HEK293 (cell line): ENCODE measurements at regions not wholly inside any gene's neighbourhood (a gene's known extent, or its start where the extent isn't known, plus 50 kb on each side); places are given as distances from the start of the nearest gene placed in this dataset.
A peak's percentile ranks its signal among the peaks of the same experiment; 100 is the strongest.

ENCODE experiments used
- CTCF ChIA-PET: fragments of 350-600 bp; formaldehyde crosslinking; extraction: SDS; loops from one replicate; lab custom pipeline; 2021; ENCODE audit warnings: antibody characterized with exemption; lab: Yijun Ruan, JAX
- POLR2A ChIA-PET: fragments of 300-600 bp; formaldehyde crosslinking; extraction: SDS; loops from one replicate; lab custom pipeline; 2020; ENCODE audit warnings: antibody characterized with exemption, inconsistent platforms; lab: Yijun Ruan, JAX
- H3K27ac ChIP-seq: fragments of 200-500 bp; sonication (Bioruptor generic); 2 replicates; pipeline ENCODE4 v1.5.1; 2014; ENCODE audit warnings: low read depth, low read length, control low read depth, inconsistent platforms; ENCODE audit errors: extremely low read depth
- H3K36me3 ChIP-seq, 2 experiments: fragments of 200-500 bp in 1 of 2; sonication (Bioruptor generic) in 1 of 2; 1 replicate in 1 of 2; 2 replicates in 1 of 2; pipeline ENCODE4 v1.5.1; 2014 to 2017; ENCODE audit warnings: inconsistent platforms in 2 of 2, low read length in 2 of 2; ENCODE audit not compliant: control insufficient read depth in 2 of 2, insufficient read depth in 1 of 2
- H3K4me1 ChIP-seq: fragments of 200-500 bp; sonication (Bioruptor generic); 2 replicates; pipeline ENCODE4 v1.5.1; 2014; ENCODE audit warnings: mild to moderate bottlenecking, low read length, inconsistent platforms; ENCODE audit not compliant: control insufficient read depth, insufficient read depth
- H3K4me3 ChIP-seq: 2 replicates; pipeline ENCODE4 v1.5.1; 2011; ENCODE audit warnings: low read depth, mild to moderate bottlenecking, control low read depth, low read length, moderate library complexity
- H3K9me3 ChIP-seq: fragments of 200-500 bp; sonication (Bioruptor generic); 2 replicates; pipeline ENCODE4 v1.5.1; 2014; ENCODE audit warnings: low read depth, low read length, inconsistent platforms; ENCODE audit not compliant: control insufficient read depth, insufficient read depth
- IKZF3 ChIP-seq: fragments of 450-650 bp; IDR thresholded peaks from 2 replicates; pipeline ENCODE4 v1.5.0; 2018; ENCODE audit warnings: missing biosample characterization, mild to moderate bottlenecking, missing genetic modification characterization, moderate library complexity
- REPIN1 ChIP-seq: fragments of 450-650 bp; formaldehyde crosslinking; IDR thresholded peaks from 2 replicates; pipeline ENCODE4 v1.5.1; 2017; ENCODE audit warnings: missing biosample characterization, missing genetic modification characterization, low read depth
- ZBTB20 ChIP-seq: fragments of 450-650 bp; formaldehyde crosslinking; IDR thresholded peaks from 2 replicates; pipeline ENCODE4 v1.5.1; 2016; ENCODE audit warnings: missing biosample characterization, missing genetic modification characterization
- ZFP41 ChIP-seq: fragments of 450-650 bp; formaldehyde crosslinking; IDR thresholded peaks from 2 replicates; pipeline ENCODE4 v1.5.1; 2016; ENCODE audit warnings: missing biosample characterization, missing genetic modification characterization, borderline replicate concordance
- ZFP69B ChIP-seq: fragments of 450-650 bp; formaldehyde crosslinking; IDR thresholded peaks from 2 replicates; pipeline ENCODE4 v1.5.1; 2016; ENCODE audit warnings: missing biosample characterization, missing genetic modification characterization
- ZNF16 ChIP-seq: fragments of 450-650 bp; formaldehyde crosslinking; IDR thresholded peaks from 2 replicates; pipeline ENCODE4 v1.5.1; 2016; ENCODE audit warnings: low read depth, missing biosample characterization, missing genetic modification characterization
- ZNF174 ChIP-seq: fragments of 450-650 bp; formaldehyde crosslinking; IDR thresholded peaks from 2 replicates; pipeline ENCODE4 v1.5.0; 2017; ENCODE audit warnings: missing biosample characterization, mild to moderate bottlenecking, missing genetic modification characterization
- ZNF184 ChIP-seq: fragments of 450-650 bp; IDR thresholded peaks from 2 replicates; pipeline ENCODE4 v1.5.1; 2018; ENCODE audit warnings: missing biosample characterization, mild to moderate bottlenecking, missing genetic modification characterization
- ZNF214 ChIP-seq: fragments of 450-650 bp; formaldehyde crosslinking; IDR thresholded peaks from 2 replicates; pipeline ENCODE4 v1.5.1; 2017; ENCODE audit warnings: missing biosample characterization, mild to moderate bottlenecking, missing genetic modification characterization, borderline replicate concordance
- ZNF23 ChIP-seq: fragments of 450-650 bp; formaldehyde crosslinking; IDR thresholded peaks from 2 replicates; pipeline ENCODE4 v1.5.1; 2016; ENCODE audit warnings: missing biosample characterization, missing genetic modification characterization, borderline replicate concordance
- ZNF404 ChIP-seq: fragments of 450-650 bp; formaldehyde crosslinking; IDR thresholded peaks from 2 replicates; pipeline ENCODE4 v1.5.1; 2017; ENCODE audit warnings: missing biosample characterization, missing genetic modification characterization
- ZNF501 ChIP-seq: fragments of 450-650 bp; formaldehyde crosslinking; IDR thresholded peaks from 2 replicates; pipeline ENCODE4 v1.5.1; 2016; ENCODE audit warnings: missing biosample characterization, missing genetic modification characterization
- ZNF555 ChIP-seq: fragments of 450-650 bp; formaldehyde crosslinking; conservative IDR thresholded peaks from 2 replicates; pipeline ENCODE4 v1.5.1; 2017; ENCODE audit warnings: missing biosample characterization, mild to moderate bottlenecking, missing genetic modification characterization, inconsistent platforms
- ZNF585B ChIP-seq: fragments of 450-650 bp; formaldehyde crosslinking; IDR thresholded peaks from 2 replicates; pipeline ENCODE4 v1.5.1; 2016; ENCODE audit warnings: missing biosample characterization, missing genetic modification characterization
- ZNF596 ChIP-seq: fragments of 450-650 bp; IDR thresholded peaks from 2 replicates; pipeline ENCODE4 v1.5.0; 2018; ENCODE audit warnings: missing biosample characterization, mild to moderate bottlenecking, missing genetic modification characterization, moderate library complexity
- ZNF600 ChIP-seq: fragments of 450-650 bp; formaldehyde crosslinking; IDR thresholded peaks from 2 replicates; pipeline ENCODE4 v1.5.1; 2016; ENCODE audit warnings: missing biosample characterization, missing genetic modification characterization
- ZNF621 ChIP-seq: fragments of 450-650 bp; formaldehyde crosslinking; IDR thresholded peaks from 2 replicates; pipeline ENCODE4 v1.5.1; 2017; ENCODE audit warnings: missing biosample characterization, missing genetic modification characterization
- ZNF707 ChIP-seq: fragments of 450-650 bp; formaldehyde crosslinking; IDR thresholded peaks from 2 replicates; pipeline ENCODE4 v1.5.1; 2016; ENCODE audit warnings: missing biosample characterization, missing genetic modification characterization
- ZNF776 ChIP-seq: fragments of 450-650 bp; formaldehyde crosslinking; IDR thresholded peaks from 2 replicates; pipeline ENCODE4 v1.5.0; 2017; ENCODE audit warnings: missing biosample characterization, missing genetic modification characterization, borderline replicate concordance
- ZNF777 ChIP-seq: fragments of 450-650 bp; formaldehyde crosslinking; IDR thresholded peaks from 2 replicates; pipeline ENCODE4 v1.5.1; 2017; ENCODE audit warnings: missing biosample characterization, missing genetic modification characterization, borderline replicate concordance
- TF ChIP-seq, protein P1 (sequence below): fragments of 450-650 bp; formaldehyde crosslinking; IDR thresholded peaks from 2 replicates; pipeline ENCODE4 v1.5.1; 2017; ENCODE audit warnings: missing biosample characterization, missing genetic modification characterization
- TF ChIP-seq, protein P2 (sequence below): fragments of 450-650 bp; formaldehyde crosslinking; IDR thresholded peaks from 2 replicates; pipeline ENCODE4 v1.5.1; 2017; ENCODE audit warnings: missing biosample characterization, missing genetic modification characterization
- TF ChIP-seq, protein P3 (sequence below): fragments of 450-650 bp; formaldehyde crosslinking; IDR thresholded peaks from 2 replicates; pipeline ENCODE4 v1.5.1; 2016; ENCODE audit warnings: missing biosample characterization, missing genetic modification characterization
- TF ChIP-seq, protein P4 (sequence below): fragments of 450-650 bp; formaldehyde crosslinking; IDR thresholded peaks from 2 replicates; pipeline ENCODE4; 2016; ENCODE audit warnings: missing biosample characterization, missing genetic modification characterization

DNA sequence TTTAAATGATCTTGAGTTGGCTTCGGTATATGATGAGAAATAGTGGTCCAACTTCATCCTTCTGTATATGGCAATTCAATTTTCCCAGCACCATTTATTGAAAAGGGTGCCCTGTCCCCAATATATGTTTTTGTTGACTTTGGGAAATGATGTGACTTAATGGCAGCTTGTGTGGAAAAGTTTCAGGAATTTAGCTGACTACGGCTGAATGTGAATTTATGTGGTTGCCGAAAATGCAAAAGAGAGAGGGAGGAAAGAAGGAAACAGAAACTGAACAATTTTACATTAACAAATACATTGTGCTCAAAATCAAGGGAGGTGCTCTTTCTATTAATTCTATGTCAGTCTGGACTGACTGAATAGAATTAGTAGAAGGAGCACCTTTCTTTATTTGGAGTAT is 101.8 kb upstream of the CYSLTR1 start:
- ChIA-PET CTCF (no interaction called here), POLR2A (no interaction called here)
- TF ChIP-seq ZNF16 (tag by site-specific recombination) (no peak), ZNF184 (tag by site-specific recombination) (no peak), ZNF776 (no peak), ZNF404 (tag by site-specific recombination) (no peak), ZNF23 (no peak), ZNF501 (tag by site-specific recombination) (no peak), ZBTB20 (tag by site-specific recombination) (no peak), REPIN1 (no peak), ZNF600 (tag by site-specific recombination) (no peak), ZNF555 (tag by site-specific recombination) (no peak), ZFP69B (tag by site-specific recombination) (no peak), ZNF214 (no peak), ZNF174 (tag by site-specific recombination) (no peak), ZNF621 (tag by site-specific recombination) (no peak), ZFP41 (no peak)
- TF ChIP-seq, protein P1, sequence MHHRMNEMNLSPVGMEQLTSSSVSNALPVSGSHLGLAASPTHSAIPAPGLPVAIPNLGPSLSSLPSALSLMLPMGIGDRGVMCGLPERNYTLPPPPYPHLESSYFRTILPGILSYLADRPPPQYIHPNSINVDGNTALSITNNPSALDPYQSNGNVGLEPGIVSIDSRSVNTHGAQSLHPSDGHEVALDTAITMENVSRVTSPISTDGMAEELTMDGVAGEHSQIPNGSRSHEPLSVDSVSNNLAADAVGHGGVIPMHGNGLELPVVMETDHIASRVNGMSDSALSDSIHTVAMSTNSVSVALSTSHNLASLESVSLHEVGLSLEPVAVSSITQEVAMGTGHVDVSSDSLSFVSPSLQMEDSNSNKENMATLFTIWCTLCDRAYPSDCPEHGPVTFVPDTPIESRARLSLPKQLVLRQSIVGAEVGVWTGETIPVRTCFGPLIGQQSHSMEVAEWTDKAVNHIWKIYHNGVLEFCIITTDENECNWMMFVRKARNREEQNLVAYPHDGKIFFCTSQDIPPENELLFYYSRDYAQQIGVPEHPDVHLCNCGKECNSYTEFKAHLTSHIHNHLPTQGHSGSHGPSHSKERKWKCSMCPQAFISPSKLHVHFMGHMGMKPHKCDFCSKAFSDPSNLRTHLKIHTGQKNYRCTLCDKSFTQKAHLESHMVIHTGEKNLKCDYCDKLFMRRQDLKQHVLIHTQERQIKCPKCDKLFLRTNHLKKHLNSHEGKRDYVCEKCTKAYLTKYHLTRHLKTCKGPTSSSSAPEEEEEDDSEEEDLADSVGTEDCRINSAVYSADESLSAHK: no peak
- TF ChIP-seq, protein P2, sequence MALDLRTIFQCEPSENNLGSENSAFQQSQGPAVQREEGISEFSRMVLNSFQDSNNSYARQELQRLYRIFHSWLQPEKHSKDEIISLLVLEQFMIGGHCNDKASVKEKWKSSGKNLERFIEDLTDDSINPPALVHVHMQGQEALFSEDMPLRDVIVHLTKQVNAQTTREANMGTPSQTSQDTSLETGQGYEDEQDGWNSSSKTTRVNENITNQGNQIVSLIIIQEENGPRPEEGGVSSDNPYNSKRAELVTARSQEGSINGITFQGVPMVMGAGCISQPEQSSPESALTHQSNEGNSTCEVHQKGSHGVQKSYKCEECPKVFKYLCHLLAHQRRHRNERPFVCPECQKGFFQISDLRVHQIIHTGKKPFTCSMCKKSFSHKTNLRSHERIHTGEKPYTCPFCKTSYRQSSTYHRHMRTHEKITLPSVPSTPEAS (tag by site-specific recombination): no peak
- TF ChIP-seq, protein P3, sequence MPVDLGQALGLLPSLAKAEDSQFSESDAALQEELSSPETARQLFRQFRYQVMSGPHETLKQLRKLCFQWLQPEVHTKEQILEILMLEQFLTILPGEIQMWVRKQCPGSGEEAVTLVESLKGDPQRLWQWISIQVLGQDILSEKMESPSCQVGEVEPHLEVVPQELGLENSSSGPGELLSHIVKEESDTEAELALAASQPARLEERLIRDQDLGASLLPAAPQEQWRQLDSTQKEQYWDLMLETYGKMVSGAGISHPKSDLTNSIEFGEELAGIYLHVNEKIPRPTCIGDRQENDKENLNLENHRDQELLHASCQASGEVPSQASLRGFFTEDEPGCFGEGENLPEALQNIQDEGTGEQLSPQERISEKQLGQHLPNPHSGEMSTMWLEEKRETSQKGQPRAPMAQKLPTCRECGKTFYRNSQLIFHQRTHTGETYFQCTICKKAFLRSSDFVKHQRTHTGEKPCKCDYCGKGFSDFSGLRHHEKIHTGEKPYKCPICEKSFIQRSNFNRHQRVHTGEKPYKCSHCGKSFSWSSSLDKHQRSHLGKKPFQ (tag by site-specific recombination): no peak
- TF ChIP-seq, protein P4, sequence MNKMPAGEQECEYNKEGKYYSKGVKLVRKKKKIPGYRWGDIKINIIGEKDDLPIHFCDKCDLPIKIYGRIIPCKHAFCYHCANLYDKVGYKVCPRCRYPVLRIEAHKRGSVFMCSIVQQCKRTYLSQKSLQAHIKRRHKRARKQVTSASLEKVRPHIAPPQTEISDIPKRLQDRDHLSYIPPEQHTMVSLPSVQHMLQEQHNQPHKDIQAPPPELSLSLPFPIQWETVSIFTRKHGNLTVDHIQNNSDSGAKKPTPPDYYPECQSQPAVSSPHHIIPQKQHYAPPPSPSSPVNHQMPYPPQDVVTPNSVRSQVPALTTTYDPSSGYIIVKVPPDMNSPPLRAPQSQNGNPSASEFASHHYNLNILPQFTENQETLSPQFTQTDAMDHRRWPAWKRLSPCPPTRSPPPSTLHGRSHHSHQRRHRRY (tag by site-specific recombination): no peak
- Histone ChIP-seq H3K36me3 (no peaks in the 10 kb centered on the region), H3K4me3 (no peak overlapping the region), H3K4me1 (no peaks in the 10 kb centered on the region), H3K27ac (no peak overlapping the region), H3K9me3 (no peaks in the 10 kb centered on the region; the same call in none of the 2 replicates)

DNA sequence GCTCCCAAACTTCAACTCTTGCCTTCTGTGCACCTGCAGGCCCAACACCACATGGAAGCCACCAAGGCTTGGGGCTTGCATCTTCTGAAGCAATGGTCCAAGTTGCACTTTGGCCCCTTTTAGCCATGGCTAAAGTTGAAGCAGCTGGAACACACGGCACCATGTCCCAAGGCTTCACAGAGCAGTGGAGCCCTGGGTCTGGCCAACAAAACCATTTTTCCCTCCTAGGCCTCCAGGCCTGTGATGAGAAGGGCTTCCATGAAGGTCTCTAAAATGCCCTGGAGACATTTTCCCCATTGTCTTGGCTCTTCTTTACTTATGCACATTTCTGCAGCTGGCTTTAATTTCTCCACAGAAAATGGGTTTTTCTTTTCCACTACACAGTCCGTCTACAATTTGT is 61.3 kb upstream of the CYSLTR1 start:
- H3K27ac ChIP-seq: no peak overlapping the region
- H3K4me1 ChIP-seq: no peaks in the 10 kb centered on the region
- ChIA-PET POLR2A (no interaction called here), CTCF (no interaction called here)
- H3K36me3 ChIP-seq: no peaks in the 10 kb centered on the region
- TF ChIP-seq ZNF707 (tag by site-specific recombination) (no peak), ZNF585B (tag by site-specific recombination) (peak; percentile 95), ZNF596 (tag by site-specific recombination) (no peak), ZNF776 (no peak), ZNF23 (no peak), ZNF777 (tag by site-specific recombination) (no peak), IKZF3 (no peak)
- no peak overlapping the region for H3K4me3 ChIP-seq
- H3K9me3 ChIP-seq: peaks cover 7% of the 10 kb centered on the region
